ENCODE measurements at regions not wholly inside any gene's neighbourhood (a gene's known extent, or its start where the extent isn't known, plus 50 kb on each side); places are given as distances from the start of the nearest gene placed in this dataset.
"Not testable (repeated sequence)": the region's sequence is repeated elsewhere in the genome, so short reads cannot be mapped to it uniquely, and the experiment has no call there.

- intact Hi-C loops (cut with DNase I): no loop called here
- ATAC-seq (no peak), DNase-seq (no peak)
Measured at GRCh38 chrX:143935601-143936000, 51.7 kb downstream of the UBE2NL start.

GRCh38 chrX:143940119-143940518, 56.2 kb downstream of the UBE2NL start:
- ATAC-seq (no peak), DNase-seq (no peak)
- intact Hi-C loops (cut with DNase I): no loop called here

GRCh38 chrX:143945171-143945570, 61.3 kb downstream of the UBE2NL start:
- no peak for ATAC-seq
- DNase-seq: no peak
- intact Hi-C loops (cut with DNase I): no loop called here

- ATAC-seq (no peak), DNase-seq (no peak)
- intact Hi-C loops (cut with DNase I): no loop called here
Measured at GRCh38 chrX:143964549-143964948, 80.7 kb downstream of the UBE2NL start.

GRCh38 chrX:143988356-143988755, 104.5 kb downstream of the UBE2NL start:
- DNase-seq: no peak
- intact Hi-C loops (cut with DNase I): no loop called here
- ATAC-seq: no peak

GRCh38 chrX:143994206-143994605, 110.3 kb downstream of the UBE2NL start:
- DNase-seq (no peak), ATAC-seq (no peak)
- intact Hi-C loops (cut with DNase I): no loop called here

GRCh38 chrX:143998261-143998660, 114.4 kb downstream of the UBE2NL start:
- ATAC-seq (no peak), DNase-seq (no peak)
- intact Hi-C loops (cut with DNase I): no loop called here

GRCh38 chrX:144006811-144007210, 122.9 kb downstream of the UBE2NL start:
- no peak for DNase-seq
- no peak for ATAC-seq
- intact Hi-C loops (cut with DNase I): no loop called here

- intact Hi-C loops (cut with DNase I): no loop called here
- DNase-seq (no peak), ATAC-seq (no peak)
Measured at GRCh38 chrX:144040793-144041192, 156.9 kb downstream of the UBE2NL start.

- DNase-seq (no peak), ATAC-seq (no peak)
- intact Hi-C loops (cut with DNase I): no loop called here
Measured at GRCh38 chrX:144042271-144042670, 158.4 kb downstream of the UBE2NL start.

GRCh38 chrX:144075432-144075831, 191.6 kb downstream of the UBE2NL start:
- intact Hi-C loops (cut with DNase I): no loop called here
- DNase-seq: no peak
- no peak for ATAC-seq

GRCh38 chrX:144082237-144082636, 198.4 kb downstream of the UBE2NL start:
- ATAC-seq; DNase-seq; intact Hi-C loops (cut with DNase I): not testable (repeated sequence)

GRCh38 chrX:144089674-144090073, 205.8 kb downstream of the UBE2NL start:
- ATAC-seq; intact Hi-C loops (cut with DNase I); DNase-seq: not testable (repeated sequence)

GRCh38 chrX:144092116-144092515, 208.2 kb downstream of the UBE2NL start:
- intact Hi-C loops (cut with DNase I); ATAC-seq; DNase-seq: not testable (repeated sequence)

- ATAC-seq; intact Hi-C loops (cut with DNase I); DNase-seq: not testable (repeated sequence)
Measured at GRCh38 chrX:144119490-144119889, 235.6 kb downstream of the UBE2NL start.

- intact Hi-C loops (cut with DNase I); DNase-seq; ATAC-seq: not testable (repeated sequence)
Measured at GRCh38 chrX:144121566-144121965, 237.7 kb downstream of the UBE2NL start.

GRCh38 chrX:144127570-144128169, 243.8 kb downstream of the UBE2NL start:
- ATAC-seq; DNase-seq; intact Hi-C loops (cut with DNase I): not testable (repeated sequence)

- intact Hi-C loops (cut with DNase I); DNase-seq; ATAC-seq: not testable (repeated sequence)
Measured at GRCh38 chrX:144129511-144129910, 245.6 kb downstream of the UBE2NL start.

GRCh38 chrX:144130507-144130906, 246.6 kb downstream of the UBE2NL start:
- intact Hi-C loops (cut with DNase I); DNase-seq; ATAC-seq: not testable (repeated sequence)

- DNase-seq; ATAC-seq; intact Hi-C loops (cut with DNase I): not testable (repeated sequence)
Measured at GRCh38 chrX:144131080-144131479, 247.2 kb downstream of the UBE2NL start.

- intact Hi-C loops (cut with DNase I); DNase-seq: not testable (repeated sequence)
- peak; percentile 34 to 68 for ATAC-seq
Measured at GRCh38 chrX:144134448-144135119, 250.7 kb downstream of the UBE2NL start.
